ENCODE measurements at regions not wholly inside any gene's neighbourhood (a gene's known extent, or its start where the extent isn't known, plus 50 kb on each side); places are given as distances from the start of the nearest gene placed in this dataset.

GRCh38 chr13:22482496-22483000 is 698.2 kb upstream of the SGCG start:
- 90% methylated on average over 2 of the region's 2 CpGs for WGBS
- Histone ChIP-seq H3K4me3 (ENCODE audit: low read length) (no peak overlapping the region), H3K27me3 (ENCODE audit: control insufficient read depth, insufficient read depth) (no peaks in the 10 kb centered on the region), H3K9me3 (ENCODE audit: control insufficient read depth, low read length) (no peaks in the 10 kb centered on the region), H3K27ac (ENCODE audit: low read length) (no peak overlapping the region), H3K4me1 (ENCODE audit: control insufficient read depth, insufficient read depth, low read length) (no peaks in the 10 kb centered on the region)
- ATAC-seq (no peak), DNase-seq (no peak)
- intact Hi-C loops (cut with DNase I): no loop called here

- Histone ChIP-seq H3K27ac (ENCODE audit: low read length) (no peak overlapping the region), H3K27me3 (ENCODE audit: control insufficient read depth, insufficient read depth) (no peaks in the 10 kb centered on the region), H3K4me3 (ENCODE audit: low read length) (no peak overlapping the region), H3K9me3 (ENCODE audit: control insufficient read depth, low read length) (no peaks in the 10 kb centered on the region), H3K4me1 (ENCODE audit: control insufficient read depth, insufficient read depth, low read length) (no peaks in the 10 kb centered on the region)
- intact Hi-C loops (cut with DNase I): no loop called here
- WGBS: 72% methylated on average over 1 of the region's 1 CpG
- DNase-seq (no peak), ATAC-seq (no peak)
These were observed 697.5 kb upstream of the SGCG start for GRCh38 chr13:22483276-22483675.

GRCh38 chr13:22486490-22486889 is 694.3 kb upstream of the SGCG start:
- WGBS: 71% methylated on average over 3 of the region's 3 CpGs
- intact Hi-C loops (cut with DNase I): no loop called here

GRCh38 chr13:22487932-22488331 is 692.8 kb upstream of the SGCG start:
- Histone ChIP-seq H3K27me3 (ENCODE audit: control insufficient read depth, insufficient read depth) (no peaks in the 10 kb centered on the region), H3K4me1 (ENCODE audit: control insufficient read depth, insufficient read depth, low read length) (no peaks in the 10 kb centered on the region), H3K9me3 (ENCODE audit: control insufficient read depth, low read length) (no peaks in the 10 kb centered on the region), H3K4me3 (ENCODE audit: low read length) (no peak overlapping the region), H3K27ac (ENCODE audit: low read length) (no peak overlapping the region)
- intact Hi-C loops (cut with DNase I): no loop called here
- DNase-seq (no peak), ATAC-seq (no peak)

More at GRCh38 chr13:22486490-22486889, 694.3 kb upstream of the SGCG start:
- no peak overlapping the region for H3K27ac ChIP-seq (ENCODE audit: low read length)
- H3K27me3 ChIP-seq (ENCODE audit: control insufficient read depth, insufficient read depth): no peaks in the 10 kb centered on the region
- no peak for DNase-seq
- no peaks in the 10 kb centered on the region for H3K4me1 ChIP-seq (ENCODE audit: control insufficient read depth, insufficient read depth, low read length)
- no peak for ATAC-seq
- no peak overlapping the region for H3K4me3 ChIP-seq (ENCODE audit: low read length)
- H3K9me3 ChIP-seq (ENCODE audit: control insufficient read depth, low read length): no peaks in the 10 kb centered on the region

GRCh38 chr13:22489771-22490170 is 691.0 kb upstream of the SGCG start:
- 59% methylated on average over 2 of the region's 2 CpGs for WGBS
- no peak overlapping the region for H3K27ac ChIP-seq (ENCODE audit: low read length)

GRCh38 chr13:22495819-22496218 is 685.0 kb upstream of the SGCG start:
- 85% methylated on average over 4 of the region's 4 CpGs for WGBS
- no peaks in the 10 kb centered on the region for H3K9me3 ChIP-seq (ENCODE audit: control insufficient read depth, low read length)
- DNase-seq (no peak), ATAC-seq (no peak)
- no peak overlapping the region for H3K4me3 ChIP-seq (ENCODE audit: low read length)
- intact Hi-C loops (cut with DNase I): no loop called here
- H3K27ac ChIP-seq (ENCODE audit: low read length): no peak overlapping the region
- H3K27me3 ChIP-seq (ENCODE audit: control insufficient read depth, insufficient read depth): no peaks in the 10 kb centered on the region
- peaks cover 1% of the 10 kb centered on the region for H3K4me1 ChIP-seq (ENCODE audit: control insufficient read depth, insufficient read depth, low read length)

More at GRCh38 chr13:22489771-22490170, 691.0 kb upstream of the SGCG start:
- Histone ChIP-seq H3K27me3 (ENCODE audit: control insufficient read depth, insufficient read depth) (no peaks in the 10 kb centered on the region), H3K4me3 (ENCODE audit: low read length) (no peak overlapping the region), H3K4me1 (ENCODE audit: control insufficient read depth, insufficient read depth, low read length) (no peaks in the 10 kb centered on the region), H3K9me3 (ENCODE audit: control insufficient read depth, low read length) (no peaks in the 10 kb centered on the region)
- DNase-seq: no peak
- intact Hi-C loops (cut with DNase I): no loop called here
- ATAC-seq: no peak

GRCh38 chr13:22496803-22497508 is 683.8 kb upstream of the SGCG start:
- H3K4me1 ChIP-seq (ENCODE audit: control insufficient read depth, insufficient read depth, low read length): peaks cover 1% of the 10 kb centered on the region
- H3K4me3 ChIP-seq (ENCODE audit: low read length): no peak overlapping the region
- ATAC-seq: no peak
- H3K9me3 ChIP-seq (ENCODE audit: control insufficient read depth, low read length): no peaks in the 10 kb centered on the region
- no peaks in the 10 kb centered on the region for H3K27me3 ChIP-seq (ENCODE audit: control insufficient read depth, insufficient read depth)
- 83% methylated on average over 17 of the region's 17 CpGs for WGBS
- DNase-seq: no peak
- H3K27ac ChIP-seq (ENCODE audit: low read length): no peak overlapping the region
- intact Hi-C loops (cut with DNase I): no loop called here

GRCh38 chr13:22497991-22498780 is 682.6 kb upstream of the SGCG start:
- intact Hi-C loops (cut with DNase I): no loop called here
- no peaks in the 10 kb centered on the region for H3K27me3 ChIP-seq (ENCODE audit: control insufficient read depth, insufficient read depth)
- no peaks in the 10 kb centered on the region for H3K9me3 ChIP-seq (ENCODE audit: control insufficient read depth, low read length)
- 89% methylated on average over 16 of the region's 16 CpGs for WGBS
- no peak overlapping the region for H3K27ac ChIP-seq (ENCODE audit: low read length)
- H3K4me3 ChIP-seq (ENCODE audit: low read length): no peak overlapping the region
- peaks cover 1% of the 10 kb centered on the region for H3K4me1 ChIP-seq (ENCODE audit: control insufficient read depth, insufficient read depth, low read length)
- ATAC-seq (no peak), DNase-seq (no peak)

- DNase-seq (no peak), ATAC-seq (no peak)
- Histone ChIP-seq H3K4me3 (ENCODE audit: low read length) (no peak overlapping the region), H3K27ac (ENCODE audit: low read length) (no peak overlapping the region), H3K27me3 (ENCODE audit: control insufficient read depth, insufficient read depth) (no peaks in the 10 kb centered on the region), H3K9me3 (ENCODE audit: control insufficient read depth, low read length) (no peaks in the 10 kb centered on the region), H3K4me1 (ENCODE audit: control insufficient read depth, insufficient read depth, low read length) (peaks cover 1% of the 10 kb centered on the region)
- intact Hi-C loops (cut with DNase I): no loop called here
These were observed 680.9 kb upstream of the SGCG start for GRCh38 chr13:22499919-22500318.

- ATAC-seq (no peak), DNase-seq (no peak)
- Histone ChIP-seq H3K27ac (ENCODE audit: low read length) (no peak overlapping the region), H3K4me3 (ENCODE audit: low read length) (no peak overlapping the region), H3K27me3 (ENCODE audit: control insufficient read depth, insufficient read depth) (no peaks in the 10 kb centered on the region), H3K9me3 (ENCODE audit: control insufficient read depth, low read length) (no peaks in the 10 kb centered on the region), H3K4me1 (ENCODE audit: control insufficient read depth, insufficient read depth, low read length) (no peaks in the 10 kb centered on the region)
- 69% methylated on average over 4 of the region's 4 CpGs for WGBS
- intact Hi-C loops (cut with DNase I): no loop called here
These were observed 675.3 kb upstream of the SGCG start for GRCh38 chr13:22505489-22505888.

GRCh38 chr13:22506096-22506691 is 674.6 kb upstream of the SGCG start:
- no peak overlapping the region for H3K27ac ChIP-seq (ENCODE audit: low read length)
- H3K9me3 ChIP-seq (ENCODE audit: control insufficient read depth, low read length): no peaks in the 10 kb centered on the region
- intact Hi-C loops (cut with DNase I): no loop called here
- H3K4me1 ChIP-seq (ENCODE audit: control insufficient read depth, insufficient read depth, low read length): no peaks in the 10 kb centered on the region
- no peak for ATAC-seq
- H3K4me3 ChIP-seq (ENCODE audit: low read length): no peak overlapping the region
- 59% methylated on average over 8 of the region's 8 CpGs for WGBS
- DNase-seq: no peak
- no peaks in the 10 kb centered on the region for H3K27me3 ChIP-seq (ENCODE audit: control insufficient read depth, insufficient read depth)

Measured in right cardiac atrium (tissue), 5 donors.